Medulla oblongata (tissue), 1 donor: ENCODE measurements at regions not wholly inside any gene's neighbourhood (a gene's known extent, or its start where the extent isn't known, plus 50 kb on each side); places are given as distances from the start of the nearest gene placed in this dataset.

Source experiments
- DNase-seq: peaks from one replicate; pipeline ENCODE4 v3.0.0-alpha.2; 2015; ENCODE audit errors: extremely low spot score

- no peak for DNase-seq
Observed at GRCh38 chr7:26487780-26488515, 196.3 kb downstream of the SNX10 start.

DNA sequence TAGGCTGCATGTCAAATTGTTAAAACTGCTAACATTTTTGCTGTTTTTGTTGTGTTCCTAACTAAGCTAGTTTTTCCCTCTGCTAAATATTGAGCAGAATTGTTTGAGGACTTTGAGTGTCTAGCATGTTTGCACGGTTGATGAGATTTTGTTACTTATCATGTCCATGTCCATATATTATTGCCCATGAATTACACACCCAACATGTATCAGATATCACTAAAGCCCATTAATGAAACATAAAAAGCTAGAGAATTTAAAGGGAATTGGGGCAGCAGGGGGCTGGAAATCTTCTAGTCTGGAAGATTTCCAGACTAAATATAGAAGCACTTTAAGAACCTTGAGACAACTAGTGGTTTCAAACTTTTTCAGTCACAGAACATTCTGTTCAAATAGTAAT, 197.7 kb downstream of the SNX10 start:
- DNase-seq, result no peak

- no peak for DNase-seq
Observed at GRCh38 chr7:26489906-26490639, 198.4 kb downstream of the SNX10 start.

DNA sequence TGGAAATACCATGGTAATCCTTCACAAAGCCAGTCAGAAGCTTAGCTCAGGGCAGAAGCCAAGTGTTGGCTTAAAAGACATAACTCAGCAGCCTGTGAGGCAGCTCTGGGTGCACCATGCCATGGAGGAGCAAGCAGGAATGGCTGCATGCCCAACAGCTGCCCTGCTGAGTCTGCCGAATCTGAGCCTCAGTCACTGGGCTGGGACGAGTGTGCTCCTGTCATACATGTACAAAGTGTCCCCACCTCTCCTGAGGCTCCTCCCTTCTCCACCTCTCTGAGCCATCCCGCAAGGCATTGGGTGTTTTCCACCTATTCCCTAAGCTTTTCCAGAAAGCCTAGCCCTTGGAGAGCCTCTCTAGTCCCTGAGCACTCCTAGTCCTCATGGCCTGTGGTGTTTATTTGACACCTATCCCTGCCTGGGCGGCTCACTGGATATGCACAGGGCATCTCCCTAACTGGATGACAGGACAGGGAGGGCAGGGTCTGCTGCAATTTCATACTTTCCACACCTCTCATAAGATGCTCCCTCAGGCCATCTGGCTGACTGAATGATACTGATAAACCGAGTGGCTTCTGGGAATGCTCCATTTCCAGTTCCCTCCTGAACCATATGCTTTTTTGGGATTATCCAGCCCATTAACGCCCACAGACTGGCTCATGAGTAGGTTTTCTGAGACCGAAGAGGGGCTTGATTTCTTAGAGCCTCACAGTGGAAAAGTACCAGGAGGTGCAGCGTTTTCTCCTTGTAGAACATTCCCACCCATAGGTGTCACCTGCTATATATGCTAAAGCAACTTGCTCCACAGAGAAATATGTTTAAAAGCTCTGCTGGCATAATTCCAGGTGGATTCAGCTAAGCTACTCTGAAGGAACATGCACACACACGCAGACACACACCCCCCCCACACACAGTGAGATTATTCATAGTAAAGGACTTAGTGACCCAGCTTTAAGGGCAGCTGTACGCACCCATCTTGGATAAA, 199.3 kb downstream of the SNX10 start:
- peak; percentile 37 for DNase-seq

DNA sequence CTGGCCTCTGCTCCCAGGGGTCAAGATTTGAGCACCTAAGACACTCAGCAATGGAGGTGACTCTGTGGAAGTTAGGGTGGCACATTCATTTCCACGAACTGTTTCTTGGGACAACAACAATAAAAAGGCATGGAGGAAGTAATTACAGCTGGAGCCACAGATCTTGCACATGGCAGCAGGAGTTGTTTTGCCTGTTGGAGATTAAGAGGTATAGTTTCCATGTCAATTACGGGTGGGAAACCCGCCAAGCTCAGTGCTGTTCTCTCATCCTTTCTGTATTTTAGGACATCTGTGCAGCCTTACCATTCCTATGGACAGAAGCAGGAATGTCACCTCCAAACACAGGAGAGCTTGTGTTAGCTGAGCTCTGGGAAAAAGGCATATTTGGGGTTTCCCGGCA, 201.2 kb downstream of the SNX10 start:
- no peak for DNase-seq

- DNase-seq, result no peak
Observed at GRCh38 chr7:26493737-26494428, 202.2 kb downstream of the SNX10 start.

- no peak for DNase-seq
Observed at GRCh38 chr7:26495569-26495968, 203.9 kb downstream of the SNX10 start.

DNA sequence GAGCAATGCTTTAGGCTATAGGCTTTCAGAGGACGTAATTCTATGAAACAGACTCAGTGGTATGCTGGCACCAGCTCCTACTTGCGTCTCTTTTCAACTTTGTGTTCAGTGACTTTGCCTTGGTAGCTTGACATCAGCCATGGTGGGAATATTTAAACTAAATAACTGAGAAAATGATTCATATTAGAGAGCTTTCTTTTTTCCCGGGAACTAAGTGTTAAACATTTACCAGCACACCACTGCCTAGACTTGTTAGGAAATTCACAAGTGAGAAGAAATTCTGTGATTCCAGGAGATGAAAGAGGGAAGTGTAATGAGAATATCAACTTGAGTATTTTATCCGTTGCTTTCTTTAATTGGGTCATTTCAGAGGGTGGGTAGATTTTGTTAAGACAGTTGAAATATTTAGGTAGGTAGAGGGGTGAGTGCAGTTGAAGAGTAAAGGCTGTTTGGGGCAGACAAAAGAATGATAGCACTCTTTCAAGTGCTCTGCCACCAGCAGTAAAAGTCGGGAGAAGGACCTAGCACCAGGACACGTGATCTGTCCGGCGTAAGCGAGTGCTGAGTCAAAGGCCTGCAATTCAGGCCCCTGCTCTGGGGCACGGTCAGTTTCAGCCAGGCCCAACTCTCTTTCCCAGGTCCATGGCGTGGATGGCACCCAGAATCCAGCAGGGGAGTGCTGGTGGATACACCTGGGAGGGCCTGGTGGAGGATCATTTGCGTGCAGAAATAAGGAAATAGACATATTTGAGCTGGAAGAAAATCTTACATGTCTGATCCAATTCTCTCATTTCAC, 206.3 kb downstream of the SNX10 start:
- no peak for DNase-seq

GRCh38 chr7:26499315-26499897, 207.7 kb downstream of the SNX10 start:
- no peak for DNase-seq

DNA sequence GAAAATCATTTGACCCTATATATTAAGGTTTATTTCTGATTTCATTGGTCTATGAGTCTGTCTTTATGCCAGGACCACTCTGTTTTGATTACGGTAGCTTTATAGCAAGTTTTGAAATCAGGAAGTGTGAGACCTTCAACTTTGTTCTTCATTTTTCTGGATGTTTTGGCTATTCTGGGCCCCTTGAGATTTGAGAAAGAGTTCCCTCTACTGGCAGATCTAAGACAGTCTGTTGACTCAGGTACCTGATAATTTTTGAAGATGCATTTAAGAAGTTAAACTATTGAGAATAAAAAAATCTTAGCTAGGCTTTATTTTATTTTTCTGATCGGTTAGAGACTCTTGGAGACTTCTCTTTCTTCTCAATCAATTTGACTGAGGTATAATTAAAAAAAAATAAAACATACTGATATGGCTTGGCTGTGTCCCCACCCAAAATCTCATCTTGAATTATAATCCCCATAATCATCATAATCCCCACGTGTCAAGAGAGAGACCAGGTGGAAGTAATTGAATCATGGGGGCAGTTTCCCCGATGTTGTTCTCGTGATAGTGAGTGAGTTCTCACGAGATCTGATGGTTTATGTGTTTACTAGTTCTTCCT, 209.2 kb downstream of the SNX10 start:
- peak; percentile 34 for DNase-seq

GRCh38 chr7:26504411-26505120, 212.9 kb downstream of the SNX10 start:
- no peak for DNase-seq

- DNase-seq, result no peak
Observed at GRCh38 chr7:26506196-26506595, 214.5 kb downstream of the SNX10 start.

DNA sequence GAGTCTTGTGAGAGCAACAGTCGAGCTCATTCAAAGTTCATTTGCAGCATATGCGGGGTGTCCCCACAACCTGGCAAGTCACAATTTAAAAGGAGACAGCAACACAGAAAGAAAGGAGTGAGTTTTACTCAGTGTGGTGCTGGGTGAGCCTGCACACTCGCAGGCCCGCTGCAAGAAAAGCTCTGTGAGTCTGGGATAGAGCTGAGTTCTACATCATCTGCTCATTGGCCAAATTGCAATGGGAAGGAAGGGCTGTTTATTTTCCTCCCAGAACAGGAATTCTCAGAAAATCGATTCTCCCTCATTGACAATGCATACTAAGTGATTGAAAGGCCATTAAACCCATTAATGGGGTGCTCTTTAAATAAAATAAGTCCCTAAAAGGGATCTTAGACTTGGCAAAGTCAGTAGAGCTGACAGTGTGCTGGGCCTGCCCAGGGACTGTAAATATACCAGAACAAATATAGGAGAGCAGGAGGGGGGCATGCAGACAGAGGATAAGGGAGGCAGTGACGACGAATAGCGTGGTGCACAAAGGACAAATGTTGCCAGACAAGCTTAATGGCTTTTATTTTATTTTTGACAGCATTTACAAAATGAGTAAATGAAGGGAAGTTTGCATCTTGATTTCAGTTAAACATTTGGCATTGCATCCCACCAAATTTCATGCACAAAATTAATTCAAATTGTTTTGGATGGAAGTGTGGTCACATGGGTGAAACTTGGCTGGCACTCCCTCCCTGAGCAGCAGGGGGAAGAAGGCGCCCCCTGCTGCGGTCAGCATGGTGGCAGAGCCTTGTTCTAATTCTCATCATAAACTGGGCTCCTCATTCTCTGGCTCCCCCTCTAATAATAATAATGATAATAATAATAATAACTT, 215.7 kb downstream of the SNX10 start:
- DNase-seq, result no peak

DNA sequence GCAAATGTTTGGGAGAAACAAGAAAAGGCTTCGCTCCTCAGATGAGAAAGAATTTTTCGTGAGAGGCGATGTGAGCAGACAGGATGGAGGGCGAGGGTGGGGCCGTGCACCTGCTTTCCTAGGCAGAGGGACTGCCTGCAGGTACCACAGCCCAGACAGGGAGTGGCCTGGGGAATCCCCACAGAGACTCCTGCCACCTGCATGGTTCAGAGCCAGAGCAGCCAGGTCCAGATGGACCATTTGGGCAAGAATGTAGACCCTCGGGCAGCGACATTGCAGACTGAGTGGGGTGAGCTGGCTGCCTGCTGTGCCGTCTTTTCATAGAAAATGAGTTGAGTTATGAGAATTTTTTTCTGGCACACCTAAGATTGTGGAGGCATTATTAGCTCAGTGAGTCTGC, 216.8 kb downstream of the SNX10 start:
- DNase-seq, result no peak

DNA sequence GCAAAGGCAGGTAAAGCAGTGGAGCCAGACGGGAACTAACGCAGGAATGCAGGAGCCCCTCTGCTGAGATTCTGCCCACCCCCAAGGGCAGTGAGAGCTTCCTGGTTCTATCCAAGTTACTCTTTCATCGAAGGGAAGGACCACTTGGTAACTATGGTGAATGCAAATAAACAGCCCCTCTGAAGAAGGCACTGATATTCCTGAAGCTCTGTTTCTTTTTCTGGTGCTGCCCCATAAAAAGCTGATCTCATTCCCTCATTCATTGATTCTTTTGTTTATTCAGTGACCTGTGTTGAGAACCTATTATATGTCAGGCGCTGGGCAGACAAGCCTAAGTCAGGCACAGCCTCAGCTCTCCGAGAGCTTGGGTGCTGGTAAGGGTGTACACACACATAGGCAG, 217.3 kb downstream of the SNX10 start:
- DNase-seq, result no peak

DNA sequence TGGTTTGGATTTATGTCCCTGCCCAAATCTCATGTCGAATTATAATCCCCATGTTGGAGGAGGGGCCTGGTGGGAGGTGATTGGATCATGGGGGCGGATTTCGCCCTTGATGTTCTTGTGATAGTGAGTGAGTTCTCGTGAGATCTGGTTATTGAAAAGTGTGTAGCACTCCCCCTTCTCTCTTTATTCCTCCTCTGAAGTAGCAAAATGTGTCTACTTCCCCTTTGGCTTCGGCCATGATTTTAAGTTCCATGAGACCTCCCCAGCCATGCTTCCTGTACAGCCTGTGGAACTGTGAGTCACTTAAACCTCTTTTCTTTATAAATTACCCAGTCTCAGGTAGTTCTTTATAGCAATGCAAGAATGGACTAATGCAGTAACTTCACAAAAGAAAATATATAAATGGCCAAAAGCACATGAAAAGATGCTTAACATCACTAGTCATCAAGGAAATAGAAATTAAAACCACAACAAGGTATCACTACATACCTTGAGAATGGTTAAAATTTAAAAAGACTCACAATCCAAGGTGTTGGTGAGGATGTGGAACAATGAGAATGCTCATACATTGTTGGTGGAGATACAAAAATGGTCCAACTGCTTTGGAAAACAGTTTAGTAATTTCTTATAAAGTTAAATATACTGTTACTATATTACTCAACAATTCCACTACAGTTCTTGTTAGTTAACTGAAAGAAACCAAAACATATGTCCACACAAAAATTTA, 218.7 kb downstream of the SNX10 start:
- DNase-seq, result no peak

- DNase-seq, result no peak
Observed at GRCh38 chr7:26511866-26512265, 220.2 kb downstream of the SNX10 start.

GRCh38 chr7:26512737-26513136, 221.1 kb downstream of the SNX10 start:
- DNase-seq, result no peak
